GM20000 (cell line): ENCODE measurements at regions not wholly inside any gene's neighbourhood (a gene's known extent, or its start where the extent isn't known, plus 50 kb on each side); places are given as distances from the start of the nearest gene placed in this dataset.
"Not testable (repeated sequence)": the region's sequence is repeated elsewhere in the genome, so short reads cannot be mapped to it uniquely, and the experiment has no call there.

Source experiments
- DNase-seq: peaks from one replicate; pipeline ENCODE4 v3.0.0; 2012; ENCODE audit warnings: low spot score
- TF ChIP-seq, protein P1 (sequence below): IDR thresholded peaks from 2 replicates; pipeline ENCODE4 v1.5.1; 2012; ENCODE audit warnings: mild to moderate bottlenecking, control low read depth; ENCODE audit errors: extremely low read depth, missing control alignments

GRCh38 chr11:69893631-69894030, 74.4 kb upstream of the FGF3 start:
- TF ChIP-seq, protein P1, sequence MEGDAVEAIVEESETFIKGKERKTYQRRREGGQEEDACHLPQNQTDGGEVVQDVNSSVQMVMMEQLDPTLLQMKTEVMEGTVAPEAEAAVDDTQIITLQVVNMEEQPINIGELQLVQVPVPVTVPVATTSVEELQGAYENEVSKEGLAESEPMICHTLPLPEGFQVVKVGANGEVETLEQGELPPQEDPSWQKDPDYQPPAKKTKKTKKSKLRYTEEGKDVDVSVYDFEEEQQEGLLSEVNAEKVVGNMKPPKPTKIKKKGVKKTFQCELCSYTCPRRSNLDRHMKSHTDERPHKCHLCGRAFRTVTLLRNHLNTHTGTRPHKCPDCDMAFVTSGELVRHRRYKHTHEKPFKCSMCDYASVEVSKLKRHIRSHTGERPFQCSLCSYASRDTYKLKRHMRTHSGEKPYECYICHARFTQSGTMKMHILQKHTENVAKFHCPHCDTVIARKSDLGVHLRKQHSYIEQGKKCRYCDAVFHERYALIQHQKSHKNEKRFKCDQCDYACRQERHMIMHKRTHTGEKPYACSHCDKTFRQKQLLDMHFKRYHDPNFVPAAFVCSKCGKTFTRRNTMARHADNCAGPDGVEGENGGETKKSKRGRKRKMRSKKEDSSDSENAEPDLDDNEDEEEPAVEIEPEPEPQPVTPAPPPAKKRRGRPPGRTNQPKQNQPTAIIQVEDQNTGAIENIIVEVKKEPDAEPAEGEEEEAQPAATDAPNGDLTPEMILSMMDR = no peak
- no peak for DNase-seq

DNA sequence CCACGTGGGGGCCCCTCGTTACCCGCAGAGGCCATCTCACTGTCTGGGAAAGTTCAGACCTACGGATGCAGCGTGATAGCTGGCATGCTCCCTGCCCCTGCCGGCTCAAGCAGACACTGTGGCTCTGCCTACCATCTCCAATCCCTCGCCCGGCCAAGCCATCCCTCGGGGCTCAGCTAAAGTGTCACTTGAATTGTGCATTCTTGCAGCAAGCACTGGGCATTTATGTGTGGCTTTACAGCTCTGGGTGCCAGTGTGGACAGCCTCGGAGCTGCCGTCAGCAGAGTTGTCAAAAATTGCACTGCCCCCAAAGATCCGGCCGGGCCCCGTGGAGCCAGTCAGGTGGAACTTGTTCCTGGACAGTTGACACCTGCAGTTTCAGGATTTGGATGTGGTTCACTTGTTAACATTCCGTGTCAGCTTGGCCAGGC, 75.0 kb upstream of the FGF3 start:
- TF ChIP-seq, protein P1 = no peak
- DNase-seq = no peak

- TF ChIP-seq, protein P1 = no peak
- DNase-seq = no peak
Observed at GRCh38 chr11:69894648-69895047, 75.4 kb upstream of the FGF3 start.

DNA sequence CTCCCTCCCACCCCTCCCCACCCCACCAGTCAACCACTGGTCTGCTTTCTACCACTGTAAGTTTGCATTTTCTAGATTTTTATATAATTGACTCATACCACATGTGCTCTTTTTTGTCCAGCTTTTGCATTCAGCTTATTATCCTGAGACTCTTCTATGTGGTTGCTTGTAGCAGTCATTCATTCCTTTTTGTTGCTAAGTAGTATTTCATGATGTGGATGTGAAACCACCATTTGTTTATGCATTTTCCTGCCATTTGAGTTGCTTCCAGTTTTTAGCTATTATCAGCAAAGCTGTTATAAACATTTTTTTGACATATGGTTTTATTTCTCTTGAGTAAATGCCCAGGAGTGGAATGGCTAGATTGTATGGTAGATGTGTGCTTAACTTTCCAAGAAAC, 77.0 kb upstream of the FGF3 start:
- TF ChIP-seq, protein P1 = no peak
- no peak for DNase-seq

GRCh38 chr11:69898123-69898522, 78.9 kb upstream of the FGF3 start:
- TF ChIP-seq, protein P1 = no peak
- DNase-seq = no peak

DNA sequence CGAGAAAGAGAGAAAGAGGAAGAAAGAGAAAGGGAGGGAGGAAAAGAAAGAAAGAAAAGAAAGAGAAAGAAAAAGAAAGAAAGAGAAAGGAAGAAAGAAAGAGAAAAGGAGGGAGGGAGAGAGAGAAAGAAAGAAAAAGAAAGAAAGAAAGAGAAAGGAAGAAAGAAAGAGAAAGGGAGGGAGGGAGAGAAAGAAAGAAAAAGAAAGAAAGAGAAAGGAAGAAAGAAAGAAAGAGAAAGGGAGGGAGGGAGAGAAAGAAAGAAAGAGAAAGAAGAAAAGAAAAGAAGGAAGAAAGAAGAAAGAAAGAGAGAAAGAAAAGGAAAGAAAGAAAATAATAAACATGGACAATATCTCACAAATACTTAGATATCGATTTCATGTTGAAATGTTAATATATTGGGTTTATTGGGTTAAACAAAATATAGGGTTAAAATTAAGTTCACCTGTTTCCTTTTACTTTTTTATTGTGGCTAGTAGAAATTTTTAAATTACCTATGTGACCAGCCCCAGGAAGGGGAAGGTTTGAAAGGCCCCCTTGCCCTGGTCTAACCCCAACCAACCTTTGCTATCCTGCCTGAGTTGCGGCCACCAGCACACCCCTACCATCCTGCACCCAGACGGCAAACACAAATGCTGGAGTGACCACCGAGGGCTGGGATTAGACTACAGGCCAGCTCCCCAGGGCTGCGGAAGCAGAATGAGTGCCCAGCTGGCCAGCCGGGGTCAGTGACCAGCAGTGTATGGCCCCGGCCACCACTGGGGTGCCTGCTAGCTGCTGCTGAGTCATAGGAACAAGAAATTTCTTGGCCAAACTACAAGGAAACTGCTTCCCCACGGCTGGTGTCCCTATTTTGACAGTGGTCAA, 81.0 kb upstream of the FGF3 start:
- TF ChIP-seq, protein P1 = no peak
- DNase-seq = no peak

GRCh38 chr11:69900822-69901302, 81.6 kb upstream of the FGF3 start:
- not testable (repeated sequence) for DNase-seq

- TF ChIP-seq, protein P1 = no peak
Observed at GRCh38 chr11:69902337-69902736, 83.1 kb upstream of the FGF3 start.

More at GRCh38 chr11:69902337-69902736, 83.1 kb upstream of the FGF3 start:
- DNase-seq = no peak
